RWPE2 (cell line): ENCODE measurements at regions not wholly inside any gene's neighbourhood (a gene's known extent, or its start where the extent isn't known, plus 50 kb on each side); places are given as distances from the start of the nearest gene placed in this dataset.

ENCODE experiments used
- ATAC-seq: fragments of 200-7000 bp; cut with Tn5 transposase; 3 replicates; pipeline ENCODE4 v1.9.1; 2021; ENCODE audit warnings: low read depth
- DNase-seq: peaks from one replicate; pipeline ENCODE4 v3.0.0-alpha.2; 2020; ENCODE audit warnings: low spot score
- H3K27ac ChIP-seq: fragments of 450-650 bp; 2 replicates; pipeline ENCODE4 v1.5.1; 2017; ENCODE audit warnings: mild to moderate bottlenecking; ENCODE audit not compliant: poor library complexity, severe bottlenecking
- H3K27me3 ChIP-seq: fragments of 250-450 bp; sonication (Bioruptor Pico); 2 replicates; pipeline ENCODE4 v1.5.1; 2021; ENCODE audit warnings: mild to moderate bottlenecking, moderate library complexity; ENCODE audit not compliant: insufficient read depth, poor library complexity, severe bottlenecking
- H3K36me3 ChIP-seq: fragments of 250-450 bp; sonication (Bioruptor Pico); 2 replicates; pipeline ENCODE4 v1.5.1; 2020; ENCODE audit warnings: low read depth, mild to moderate bottlenecking, moderate library complexity
- H3K4me1 ChIP-seq: fragments of 250-450 bp; sonication (Bioruptor Pico); 2 replicates; pipeline ENCODE4 v1.5.1; 2021; ENCODE audit warnings: mild to moderate bottlenecking, moderate library complexity; ENCODE audit not compliant: insufficient read depth, poor library complexity, severe bottlenecking
- H3K4me3 ChIP-seq: fragments of 250-450 bp; sonication (Bioruptor Pico); 2 replicates; pipeline ENCODE4 v1.5.1; 2021; ENCODE audit warnings: mild to moderate bottlenecking, moderate library complexity; ENCODE audit not compliant: severe bottlenecking
- H3K9me3 ChIP-seq: fragments of 250-450 bp; sonication (Bioruptor Pico); 2 replicates; pipeline ENCODE4 v1.5.1; 2021; ENCODE audit warnings: mild to moderate bottlenecking, moderate library complexity; ENCODE audit not compliant: severe bottlenecking
- TF ChIP-seq, protein P1 (sequence below): fragments of 450-650 bp; IDR thresholded peaks from one replicate; pipeline ENCODE4 v1.5.1; 2017; ENCODE audit warnings: mild to moderate bottlenecking, moderate library complexity; ENCODE audit not compliant: poor library complexity, severe bottlenecking

DNA sequence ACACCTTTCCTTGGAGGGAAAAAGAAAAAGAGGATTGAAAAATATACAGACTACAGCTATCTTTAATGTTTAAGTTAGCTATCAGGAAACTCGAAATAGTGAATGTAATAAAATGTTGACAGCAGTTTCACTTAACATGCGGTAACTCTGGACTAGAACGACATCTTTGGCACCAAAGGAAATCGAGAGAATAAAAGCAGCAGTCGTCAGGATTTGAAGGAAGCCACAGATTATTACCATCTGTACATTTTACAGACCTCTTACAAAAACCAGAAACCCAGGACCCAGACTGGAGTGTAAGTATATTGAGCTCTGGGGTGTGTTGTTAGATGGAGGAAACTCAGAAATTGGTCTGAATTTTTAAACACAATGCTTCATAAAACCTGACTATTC, 51.6 kb upstream of the STOX2 start:
- Histone ChIP-seq H3K27ac (no peak overlapping the region), H3K4me3 (no peak overlapping the region), H3K9me3 (no peaks in the 10 kb centered on the region), H3K4me1 (peaks cover 4% of the 10 kb centered on the region), H3K27me3 (no peaks in the 10 kb centered on the region), H3K36me3 (no peaks in the 10 kb centered on the region)
- DNase-seq = no peak
- TF ChIP-seq, protein P1, sequence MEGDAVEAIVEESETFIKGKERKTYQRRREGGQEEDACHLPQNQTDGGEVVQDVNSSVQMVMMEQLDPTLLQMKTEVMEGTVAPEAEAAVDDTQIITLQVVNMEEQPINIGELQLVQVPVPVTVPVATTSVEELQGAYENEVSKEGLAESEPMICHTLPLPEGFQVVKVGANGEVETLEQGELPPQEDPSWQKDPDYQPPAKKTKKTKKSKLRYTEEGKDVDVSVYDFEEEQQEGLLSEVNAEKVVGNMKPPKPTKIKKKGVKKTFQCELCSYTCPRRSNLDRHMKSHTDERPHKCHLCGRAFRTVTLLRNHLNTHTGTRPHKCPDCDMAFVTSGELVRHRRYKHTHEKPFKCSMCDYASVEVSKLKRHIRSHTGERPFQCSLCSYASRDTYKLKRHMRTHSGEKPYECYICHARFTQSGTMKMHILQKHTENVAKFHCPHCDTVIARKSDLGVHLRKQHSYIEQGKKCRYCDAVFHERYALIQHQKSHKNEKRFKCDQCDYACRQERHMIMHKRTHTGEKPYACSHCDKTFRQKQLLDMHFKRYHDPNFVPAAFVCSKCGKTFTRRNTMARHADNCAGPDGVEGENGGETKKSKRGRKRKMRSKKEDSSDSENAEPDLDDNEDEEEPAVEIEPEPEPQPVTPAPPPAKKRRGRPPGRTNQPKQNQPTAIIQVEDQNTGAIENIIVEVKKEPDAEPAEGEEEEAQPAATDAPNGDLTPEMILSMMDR = no peak
- no peak for ATAC-seq
